Omental fat pad (tissue), 3 donors: ENCODE measurements at regions not wholly inside any gene's neighbourhood (a gene's known extent, or its start where the extent isn't known, plus 50 kb on each side); places are given as distances from the start of the nearest gene placed in this dataset.

ENCODE experiments used
- ATAC-seq: fragments of 150-250 bp; one replicate; pipeline ENCODE4 v1.9.1; 2016; ENCODE audit warnings: mild to moderate bottlenecking, moderate library complexity; ENCODE audit not compliant: low FRiP score
- DNase-seq: peaks from one replicate; pipeline ENCODE4 v3.0.0-alpha.2; 2019; ENCODE audit warnings: low spot score
- CTCF ChIP-seq, 3 donors: fragments of 450-650 bp; IDR thresholded peaks; one replicate each; pipeline ENCODE4 v1.5.1; 2016 to 2017; ENCODE audit warnings: antibody characterized with exemption in 3 of 3, mild to moderate bottlenecking in 3 of 3, moderate library complexity in 2 of 3

GRCh38 chr10:44326474-44327030 is 58.3 kb downstream of the CXCL12 start:
- no peak for DNase-seq
- ATAC-seq = no peak
- TF ChIP-seq CTCF (IDR thresholded peaks at IDR 0.05) = no peak

GRCh38 chr10:44325596-44326307 is 59.1 kb downstream of the CXCL12 start:
- TF ChIP-seq CTCF (IDR thresholded peaks at IDR 0.05) = no peak
- ATAC-seq = no peak
- DNase-seq = no peak

GRCh38 chr10:44325157-44325556 is 59.7 kb downstream of the CXCL12 start:
- no peak for TF ChIP-seq CTCF (IDR thresholded peaks at IDR 0.05)
- DNase-seq = no peak
- ATAC-seq = no peak

GRCh38 chr10:44323838-44324237 is 61.1 kb downstream of the CXCL12 start:
- no peak for TF ChIP-seq CTCF (IDR thresholded peaks at IDR 0.05)
- no peak for ATAC-seq
- no peak for DNase-seq

- ATAC-seq (no peak), DNase-seq (no peak)
- TF ChIP-seq CTCF (IDR thresholded peaks at IDR 0.05) = no peak
Measured at GRCh38 chr10:44322137-44322536, 62.8 kb downstream of the CXCL12 start.

- ATAC-seq = no peak
- DNase-seq = no peak
- no peak for TF ChIP-seq CTCF (IDR thresholded peaks at IDR 0.05)
Measured at GRCh38 chr10:44320756-44321155, 64.1 kb downstream of the CXCL12 start.

GRCh38 chr10:44317856-44318255 is 67.0 kb downstream of the CXCL12 start:
- ATAC-seq = no peak
- DNase-seq = no peak
- TF ChIP-seq CTCF (IDR thresholded peaks at IDR 0.05) = no peak
